GM04504 (cell line): ENCODE measurements at regions not wholly inside any gene's neighbourhood (a gene's known extent, or its start where the extent isn't known, plus 50 kb on each side); places are given as distances from the start of the nearest gene placed in this dataset.
A peak's percentile ranks its signal among the peaks of the same experiment; 100 is the strongest.

Experiments used
- DNase-seq: peaks from one replicate; pipeline ENCODE4 v3.0.0-alpha.2; 2012; ENCODE audit warnings: low read depth

DNA sequence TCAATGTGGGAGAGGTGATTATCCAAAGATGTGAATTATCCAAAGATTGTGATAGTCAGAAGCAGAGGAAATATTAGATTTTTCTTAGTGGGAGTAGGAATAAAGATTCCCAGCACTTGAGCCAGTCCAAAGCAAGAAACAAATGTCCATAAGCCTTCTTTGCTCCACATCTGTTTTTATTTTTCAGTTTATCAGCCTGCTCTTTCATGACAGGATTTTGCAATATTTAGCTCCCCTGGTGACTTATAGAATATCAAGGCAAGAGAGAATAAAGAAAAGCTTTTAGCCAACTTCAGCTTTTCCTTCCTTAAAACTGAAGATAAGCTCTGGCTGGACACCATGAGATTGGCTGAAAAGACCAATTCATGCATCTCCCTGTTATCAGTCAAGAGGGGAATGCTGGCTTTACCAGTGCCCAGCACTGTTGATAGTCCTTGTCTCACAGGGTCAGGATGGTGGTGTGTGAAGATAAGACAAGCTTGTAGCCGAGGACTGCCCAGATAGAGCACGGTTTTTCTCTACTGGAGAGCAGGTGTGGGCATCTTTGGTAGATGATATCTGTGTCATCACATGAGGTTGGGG, 706.5 kb downstream of the KCNJ2 start:
- DNase-seq = no peak

DNA sequence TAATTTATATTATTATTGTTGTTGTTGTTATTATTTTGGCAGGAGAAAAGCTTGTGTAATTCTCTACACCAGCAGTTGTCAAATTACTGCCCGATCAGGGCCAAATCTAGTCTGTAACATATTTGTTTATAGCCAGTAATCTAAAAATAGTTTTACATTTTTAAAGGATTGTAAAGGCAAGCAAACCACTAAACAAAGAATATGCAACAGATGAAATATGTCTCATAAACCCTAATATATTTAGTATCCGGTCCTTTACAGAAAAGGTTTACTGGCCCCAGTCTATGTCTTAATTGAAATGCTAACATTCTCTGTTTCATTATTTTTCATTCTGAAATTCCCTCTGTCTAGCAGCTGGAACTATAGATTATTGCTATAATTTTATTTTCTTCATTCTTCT, 709.5 kb downstream of the KCNJ2 start:
- DNase-seq = no peak

DNA sequence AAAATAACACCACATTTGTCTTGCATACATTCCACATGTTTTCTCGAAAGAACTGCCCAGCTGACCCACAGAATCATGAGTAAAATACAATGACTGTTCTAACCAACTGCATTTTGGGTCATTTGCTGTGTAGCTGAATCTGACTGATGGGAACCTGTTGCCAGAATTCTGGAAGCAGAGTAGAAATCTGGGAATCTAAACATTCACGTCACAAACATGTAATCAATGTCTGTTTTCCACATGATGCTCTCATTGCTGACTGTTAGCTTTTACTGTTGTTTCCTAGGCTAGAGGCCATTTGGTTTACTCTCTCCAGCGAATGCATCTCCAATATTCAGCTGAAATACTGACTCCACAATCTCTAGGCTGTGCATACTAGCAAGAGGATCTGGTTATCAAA, 710.1 kb downstream of the KCNJ2 start:
- no peak for DNase-seq

DNA sequence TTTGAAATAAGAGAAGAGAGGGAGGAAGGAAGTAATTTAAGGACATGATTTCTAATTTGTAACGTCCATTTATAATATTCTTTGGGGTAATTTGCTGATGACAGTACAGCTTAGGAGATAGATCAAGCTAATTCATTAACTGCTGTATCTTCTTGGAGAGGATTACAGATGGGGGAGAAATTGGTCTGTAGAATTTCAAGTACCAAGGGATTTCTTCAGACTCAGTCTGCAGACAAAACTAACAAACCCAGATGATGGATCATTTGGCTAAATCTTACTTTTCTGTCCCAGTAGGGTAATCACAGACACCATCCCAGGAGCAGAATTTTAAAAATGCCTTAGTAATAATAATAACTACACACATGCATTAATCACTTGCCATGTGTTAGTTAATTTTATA, 711.8 kb downstream of the KCNJ2 start:
- DNase-seq = no peak

DNA sequence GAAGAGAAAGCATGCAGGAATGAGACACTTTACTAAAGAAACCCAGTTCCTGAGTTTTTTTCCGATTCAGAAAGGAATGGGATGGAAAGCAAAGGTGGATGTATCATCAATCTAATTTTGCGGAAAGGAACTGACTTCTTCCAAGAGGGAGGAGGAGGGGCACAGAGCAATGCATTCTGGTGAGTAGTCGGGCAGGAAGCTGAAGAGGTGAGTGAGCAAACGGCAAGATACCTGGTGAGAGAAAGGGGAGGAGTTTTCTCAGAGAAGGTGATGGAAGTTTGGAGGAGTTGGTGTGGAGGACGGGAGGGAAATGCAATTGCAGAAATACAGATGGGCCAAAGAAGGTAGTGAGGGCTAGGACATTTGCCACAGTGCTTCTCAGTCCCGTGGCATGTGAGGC, 713.2 kb downstream of the KCNJ2 start:
- no peak for DNase-seq

DNA sequence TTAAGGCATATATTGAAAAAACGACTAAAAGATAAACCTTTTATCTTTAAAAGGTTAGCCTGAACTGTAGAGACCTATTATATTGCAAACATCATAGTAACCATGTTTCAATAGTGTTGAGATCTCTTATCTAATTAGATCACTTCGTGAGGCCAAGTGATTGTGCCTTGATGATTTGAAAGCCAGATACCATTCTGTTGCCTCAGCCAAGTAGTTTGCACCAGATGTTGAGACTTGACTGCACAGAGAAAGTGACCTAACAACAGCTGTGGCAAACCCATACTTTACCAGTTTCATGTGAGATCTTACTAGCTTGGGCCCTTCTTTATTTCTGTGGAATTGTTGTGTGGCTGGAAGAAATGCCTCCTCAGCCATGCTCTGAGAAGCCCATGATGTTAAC, 717.3 kb downstream of the KCNJ2 start:
- no peak for DNase-seq

DNA sequence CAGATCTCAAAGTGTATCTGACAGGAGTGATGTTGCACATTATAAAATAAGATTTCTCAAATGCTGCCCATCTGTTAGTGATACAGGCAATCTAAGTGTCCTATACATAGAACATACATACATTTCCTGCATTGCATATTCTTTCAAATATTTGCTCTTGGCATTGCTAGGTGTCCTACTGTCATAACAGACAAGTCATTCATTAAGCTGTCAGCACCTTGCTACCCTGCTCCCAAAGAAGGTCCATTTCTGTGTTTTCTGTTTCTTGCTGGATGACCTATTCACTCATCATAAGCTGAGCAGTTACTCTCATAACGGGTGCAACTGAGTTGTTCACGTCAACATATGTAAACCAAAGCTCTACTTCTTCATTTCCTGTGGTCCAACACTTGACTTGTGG, 719.0 kb downstream of the KCNJ2 start:
- DNase-seq = no peak

DNA sequence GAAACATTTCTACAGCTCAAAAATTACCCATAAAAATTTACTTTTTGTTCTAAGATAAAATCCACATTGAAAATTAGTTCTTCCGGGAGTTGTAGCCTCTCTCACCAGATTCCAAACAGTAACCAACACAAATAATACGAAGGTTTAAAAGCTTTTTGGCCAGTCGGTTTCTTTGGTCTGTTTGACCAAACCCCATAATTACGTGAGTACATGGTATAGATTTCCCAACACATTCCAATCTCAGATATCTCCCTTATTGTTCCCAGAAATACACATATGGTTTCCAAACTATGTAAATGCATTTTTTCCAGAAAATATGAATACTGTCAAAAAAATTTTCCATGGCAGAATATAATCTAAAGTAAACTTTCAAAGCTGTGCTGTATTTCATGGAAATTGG, 722.0 kb downstream of the KCNJ2 start:
- DNase-seq = no peak

DNA sequence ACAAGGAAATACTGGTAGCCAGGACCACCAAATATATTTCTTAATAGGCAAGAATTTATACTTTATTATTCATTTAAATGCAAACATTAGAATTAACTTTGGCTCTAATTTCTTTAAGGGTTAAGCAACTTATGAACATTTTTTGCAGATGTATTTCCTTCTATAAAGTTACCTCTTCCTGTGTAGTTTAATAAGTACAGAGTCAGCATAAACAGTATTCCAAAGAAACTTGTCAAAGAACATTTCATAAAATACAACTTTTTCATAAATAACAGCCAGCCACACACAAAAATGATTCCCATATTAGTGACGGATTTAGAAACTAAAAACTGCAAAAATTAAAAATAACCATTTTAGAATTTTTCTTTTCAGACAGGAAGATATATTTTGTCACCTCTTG, 723.2 kb downstream of the KCNJ2 start:
- DNase-seq = no peak

DNA sequence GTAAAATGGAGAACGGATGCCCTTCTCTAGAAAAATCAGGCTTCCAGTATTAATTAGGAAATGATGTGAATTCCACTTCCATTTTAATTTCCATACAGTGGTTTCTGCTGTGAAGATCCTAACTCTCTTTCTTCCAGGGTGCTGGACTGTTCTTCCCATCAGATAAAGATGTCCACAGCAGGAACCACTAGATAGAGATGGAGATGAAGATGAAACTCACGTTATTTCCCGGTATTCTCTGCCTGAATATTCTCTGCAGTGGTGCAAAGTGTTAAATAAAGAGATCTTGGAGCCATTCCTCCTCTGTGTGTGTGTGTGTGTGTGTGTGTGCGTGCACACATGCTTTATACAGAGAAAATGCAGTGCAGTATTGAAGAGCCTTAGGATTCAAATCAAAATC, 727.5 kb downstream of the KCNJ2 start:
- DNase-seq = no peak

DNA sequence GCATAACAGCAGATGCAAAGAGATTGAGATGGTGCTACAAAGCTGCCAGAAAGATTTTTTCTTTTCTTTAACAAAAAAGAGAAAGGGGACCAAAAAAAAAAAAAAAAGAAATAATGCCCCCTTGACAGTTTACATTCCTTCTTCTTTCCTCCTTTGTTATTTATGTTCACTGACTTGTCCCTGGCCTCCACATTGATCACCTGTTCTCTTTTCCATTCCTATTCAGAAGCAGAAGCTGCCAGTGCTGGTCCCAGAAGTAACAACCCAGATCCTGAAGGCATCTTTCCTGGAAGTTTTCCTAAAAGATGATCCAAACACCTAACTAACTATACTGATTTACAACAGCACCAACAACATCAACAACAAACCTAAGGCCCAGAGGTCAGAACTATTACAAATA, 728.1 kb downstream of the KCNJ2 start:
- DNase-seq = no peak

DNA sequence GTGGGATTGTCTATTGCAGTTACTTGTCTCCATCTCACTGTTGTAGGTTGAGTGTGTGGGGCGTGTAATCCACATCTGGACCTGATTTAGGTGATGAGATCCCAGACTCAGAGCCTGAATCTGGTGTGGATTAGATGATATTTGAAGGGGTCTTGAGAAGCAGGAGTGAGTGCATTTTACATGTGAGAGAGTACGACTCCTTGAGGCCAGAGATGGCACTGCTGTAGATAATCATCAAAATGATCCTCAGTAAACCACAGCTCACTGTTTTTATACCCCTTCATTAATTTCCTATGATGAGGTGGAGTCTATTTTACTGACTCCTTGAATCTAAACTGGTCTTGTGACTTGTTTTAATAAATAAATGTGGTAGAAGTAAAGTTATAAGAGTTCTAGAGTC, 732.5 kb downstream of the KCNJ2 start:
- no peak for DNase-seq

DNA sequence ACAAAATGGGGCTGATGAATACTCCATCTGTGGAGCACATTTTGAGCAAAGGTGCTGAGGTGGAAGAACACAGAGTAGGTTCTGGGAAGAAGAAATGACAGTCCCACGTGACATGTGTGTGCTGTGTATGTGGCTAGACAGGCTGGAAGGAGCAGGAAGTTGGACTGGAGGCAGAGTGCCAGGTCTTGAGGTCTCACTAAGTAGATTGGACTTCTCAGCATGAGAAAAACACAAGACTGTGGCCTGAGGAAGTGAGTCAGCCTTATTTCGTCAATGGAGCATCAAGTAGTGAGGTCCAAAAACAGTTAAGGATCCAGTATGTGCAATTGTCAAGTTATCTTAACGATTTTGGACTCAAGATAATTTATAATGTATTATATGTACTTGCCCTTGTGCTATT, 736.5 kb downstream of the KCNJ2 start:
- DNase-seq = peak; percentile 93

DNA sequence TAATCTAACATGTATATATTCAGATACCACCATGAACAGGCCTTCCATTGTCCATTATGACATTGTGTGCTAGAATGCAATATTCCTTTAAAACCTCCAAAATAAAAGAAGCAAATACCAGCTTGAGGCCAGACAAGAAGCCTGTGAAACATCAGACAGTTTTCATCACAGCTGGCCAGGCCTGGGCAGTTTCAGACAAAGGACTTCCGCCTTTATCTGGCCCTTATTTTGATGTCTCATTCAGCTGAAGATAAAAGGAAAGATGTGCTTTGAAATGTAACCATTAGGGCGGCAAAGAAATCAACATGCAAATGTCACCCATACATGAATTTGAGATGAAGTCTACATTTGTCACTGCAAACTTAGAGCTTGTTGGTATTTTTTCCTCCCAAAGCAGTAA, 737.5 kb downstream of the KCNJ2 start:
- no peak for DNase-seq

DNA sequence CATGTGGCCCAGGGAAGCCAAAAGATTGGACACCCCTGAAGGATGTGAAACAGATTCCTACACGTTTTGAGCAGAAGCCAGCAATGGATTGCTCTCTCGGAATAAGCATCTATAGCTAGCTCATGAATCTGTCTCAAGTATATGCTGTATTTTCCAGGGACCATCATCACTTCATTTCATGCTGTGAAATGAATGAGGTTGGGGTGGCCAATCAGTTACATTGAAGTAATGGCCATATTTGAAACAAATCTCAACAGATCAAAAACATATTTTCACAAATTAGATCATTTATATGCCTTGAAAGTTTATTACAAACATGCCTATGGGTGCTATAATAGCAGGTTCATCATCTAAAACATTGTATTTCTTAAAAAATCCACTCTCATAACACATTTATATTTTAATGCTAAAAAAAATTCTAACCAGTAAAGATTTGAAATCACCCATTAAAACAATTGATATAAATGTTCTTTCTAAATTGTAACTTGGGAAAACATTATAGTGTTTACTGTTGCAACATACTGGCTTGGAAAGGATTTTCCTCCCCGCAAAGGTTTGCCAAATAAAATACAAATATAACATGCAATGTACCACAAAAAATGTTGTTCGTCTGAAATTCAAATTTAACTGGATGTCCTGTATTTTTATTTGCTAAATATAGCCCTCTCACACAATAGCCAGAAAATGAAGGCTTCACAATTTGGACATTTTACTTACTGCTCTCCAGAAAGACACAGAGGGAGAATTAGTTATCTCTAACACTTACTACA, 743.6 kb downstream of the KCNJ2 start:
- DNase-seq = no peak

DNA sequence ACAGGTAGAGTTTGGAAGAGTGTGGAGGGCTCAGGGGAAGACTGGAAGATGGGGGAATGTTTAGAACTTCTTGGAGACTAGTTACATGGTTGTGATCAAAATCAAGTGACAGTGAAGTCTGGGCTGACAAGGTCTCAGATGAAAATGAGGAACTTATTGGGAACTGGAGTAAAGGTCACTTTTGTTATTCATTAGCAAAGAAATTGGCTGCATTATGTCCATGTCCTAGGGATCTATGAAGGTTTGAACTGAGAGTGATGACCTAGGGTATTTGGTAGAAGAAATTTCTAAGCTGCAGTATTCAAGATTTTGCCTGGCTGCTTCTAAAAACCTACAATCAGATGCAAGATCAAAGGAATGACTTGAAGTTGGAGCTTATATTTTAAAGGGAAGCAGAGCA, 747.1 kb downstream of the KCNJ2 start:
- DNase-seq = no peak

DNA sequence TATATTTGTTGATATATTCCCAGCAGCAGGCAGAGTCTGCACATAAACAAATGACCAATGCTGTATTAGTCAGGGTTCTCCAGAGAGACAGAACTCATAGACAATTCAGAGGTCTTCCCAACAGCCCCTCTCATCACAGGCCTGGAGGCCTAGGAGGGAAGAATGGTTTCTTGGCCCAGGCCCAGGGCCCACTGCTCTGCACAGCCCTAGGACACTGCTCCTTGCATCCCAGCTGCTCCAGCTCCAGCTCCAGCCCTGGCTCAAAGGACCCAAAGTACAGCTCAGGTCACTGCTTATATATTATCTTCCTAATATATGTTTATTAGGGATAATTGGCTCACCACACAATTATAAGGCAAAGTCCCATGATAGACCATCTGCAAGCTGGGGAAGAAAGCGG, 749.9 kb downstream of the KCNJ2 start:
- DNase-seq = no peak

DNA sequence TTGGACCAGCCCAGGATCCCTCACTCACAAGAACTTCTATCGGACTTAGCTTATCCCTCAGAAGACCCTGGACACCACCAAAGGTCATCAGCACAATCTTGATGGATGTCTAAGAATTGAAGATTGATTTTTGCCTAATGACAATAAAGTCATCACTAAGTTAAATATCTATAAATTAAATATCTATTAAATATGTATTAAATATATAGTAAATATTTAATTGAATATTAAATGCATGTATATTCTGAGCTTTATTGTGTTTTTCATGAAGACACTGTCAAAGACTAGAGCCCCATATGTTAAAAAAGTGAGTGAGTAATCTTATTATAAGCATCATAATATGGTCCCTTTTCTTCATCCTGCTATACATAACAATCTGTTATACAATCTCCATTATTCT, 751.1 kb downstream of the KCNJ2 start:
- DNase-seq = no peak

DNA sequence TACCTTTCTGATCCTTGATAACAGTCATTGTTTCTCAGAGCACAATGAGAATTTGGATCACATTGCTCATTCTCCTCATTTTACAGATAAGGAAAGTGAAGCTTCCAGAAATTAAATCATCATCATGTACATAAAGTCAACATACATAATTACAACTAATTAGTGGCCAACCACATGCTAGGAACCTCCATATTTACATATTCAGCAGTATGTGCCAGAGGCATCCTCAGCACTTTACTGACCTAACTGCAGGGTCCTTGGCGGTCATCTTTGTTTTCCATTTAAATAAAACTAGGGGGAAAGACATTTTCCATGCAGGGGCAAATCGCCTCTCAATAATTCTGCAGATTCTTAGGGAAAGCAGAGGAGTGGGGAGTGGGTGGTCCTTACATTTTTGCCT, 752.9 kb downstream of the KCNJ2 start:
- no peak for DNase-seq

DNA sequence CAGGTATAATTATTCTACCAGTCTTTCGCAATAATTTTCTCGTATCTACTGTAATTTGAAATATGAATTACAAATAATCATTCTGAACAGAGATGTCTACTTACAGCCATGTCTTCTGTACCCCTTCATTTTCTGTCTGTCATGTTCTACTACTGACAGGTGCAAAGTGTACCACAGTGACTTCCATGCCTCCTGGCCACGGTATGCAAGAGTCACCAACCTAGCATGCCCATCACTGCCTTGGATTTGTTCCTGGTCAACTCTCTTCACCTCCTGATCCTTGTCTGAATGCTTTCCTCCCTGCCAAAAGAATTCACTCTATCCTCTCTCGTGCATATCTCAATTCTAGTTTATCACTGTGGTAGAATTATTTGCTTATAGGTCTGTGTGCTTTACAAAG, 755.4 kb downstream of the KCNJ2 start:
- no peak for DNase-seq

DNA sequence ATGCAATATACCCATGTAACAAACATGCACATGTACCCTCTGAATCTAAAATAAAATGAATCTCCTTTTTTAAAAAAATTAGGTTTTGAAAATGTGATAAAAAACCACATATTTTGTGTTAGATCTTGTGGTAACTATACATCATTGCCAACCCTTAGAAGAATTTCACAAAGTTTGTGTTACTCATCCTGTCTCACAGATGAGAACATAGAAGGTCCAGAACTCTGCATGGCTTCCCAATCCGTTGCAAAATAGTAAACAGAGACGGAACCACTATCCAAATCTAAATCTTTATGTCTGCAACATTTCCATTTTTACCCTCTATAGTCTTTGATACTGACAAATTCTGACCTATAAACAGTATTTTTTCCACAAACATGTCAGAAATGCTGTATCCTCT, 759.9 kb downstream of the KCNJ2 start:
- no peak for DNase-seq

DNA sequence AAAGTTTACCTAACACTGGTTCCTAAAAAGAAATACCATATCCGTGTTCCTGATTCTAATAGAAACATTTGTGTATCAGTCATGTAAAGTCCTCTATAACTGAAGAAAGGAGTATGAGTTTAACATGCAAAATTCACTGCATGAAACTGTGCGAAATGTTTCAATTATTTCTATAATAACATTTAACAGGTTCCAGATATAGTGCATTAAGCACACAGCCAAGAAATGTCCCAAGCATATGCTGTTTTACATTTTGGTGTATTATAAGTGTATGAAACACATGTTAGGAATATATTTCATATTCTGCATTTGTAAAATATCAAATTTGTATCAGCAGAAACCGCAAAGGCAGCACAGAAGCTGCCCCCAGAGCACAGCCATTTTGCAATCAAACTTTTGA, 764.9 kb downstream of the KCNJ2 start:
- DNase-seq = no peak

DNA sequence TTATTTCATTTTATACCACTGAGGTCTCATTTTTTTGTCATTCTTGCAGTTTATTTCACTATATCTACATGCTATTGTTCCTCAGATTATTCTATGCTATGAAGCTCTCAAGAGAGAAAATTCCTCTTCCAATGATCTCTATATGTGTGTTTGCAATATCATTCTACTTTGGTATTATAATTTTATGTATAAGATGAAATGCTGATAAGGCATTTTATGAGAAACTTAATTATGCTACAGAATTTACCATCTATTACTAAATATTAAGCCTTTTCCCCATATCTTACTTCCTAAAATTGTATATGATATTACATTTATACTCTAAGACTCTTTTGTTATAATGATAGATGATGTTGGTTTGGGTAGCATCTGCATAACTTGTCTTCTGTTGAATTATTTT, 765.5 kb downstream of the KCNJ2 start:
- no peak for DNase-seq

DNA sequence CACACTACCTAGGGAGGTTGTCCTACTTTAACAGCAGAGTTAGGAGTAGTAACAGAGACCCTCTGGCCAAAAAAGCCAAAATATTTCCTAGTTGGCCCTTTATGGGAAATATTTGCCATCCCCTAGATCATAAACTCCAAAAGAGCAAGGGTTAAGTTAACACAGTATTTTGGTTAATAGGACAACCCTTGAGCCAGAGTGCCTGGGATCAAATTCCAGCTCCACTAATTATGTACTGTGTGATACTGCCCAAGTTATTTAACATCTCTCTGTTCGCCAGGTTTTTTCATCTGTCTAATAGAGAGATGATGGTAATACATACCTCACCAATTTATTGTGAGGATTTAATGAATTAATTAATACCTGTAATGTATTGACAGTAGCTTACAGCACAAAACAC, 767.4 kb downstream of the KCNJ2 start:
- no peak for DNase-seq
